SIG-M5 (cell line): ENCODE measurements at regions not wholly inside any gene's neighbourhood (a gene's known extent, or its start where the extent isn't known, plus 50 kb on each side); places are given as distances from the start of the nearest gene placed in this dataset.

ENCODE experiments used
- DNase-seq: peaks from one replicate; lab custom pipeline; 2025; lab: John Stamatoyannopoulos, UW

- no peak for DNase-seq
These were observed 531.6 kb upstream of the TBX3 start for GRCh38 chr12:115215544-115215943.

GRCh38 chr12:115213538-115214016 is 529.6 kb upstream of the TBX3 start:
- DNase-seq, result no peak

GRCh38 chr12:115213118-115213517 is 529.1 kb upstream of the TBX3 start:
- no peak for DNase-seq

- no peak for DNase-seq
These were observed 528.4 kb upstream of the TBX3 start for GRCh38 chr12:115212356-115212755.

- no peak for DNase-seq
These were observed 526.7 kb upstream of the TBX3 start for GRCh38 chr12:115210533-115211252.

GRCh38 chr12:115209230-115209629 is 525.3 kb upstream of the TBX3 start:
- no peak for DNase-seq

GRCh38 chr12:115208098-115208497 is 524.1 kb upstream of the TBX3 start:
- no peak for DNase-seq

GRCh38 chr12:115207216-115207915 is 523.4 kb upstream of the TBX3 start:
- no peak for DNase-seq

- DNase-seq, result no peak
These were observed 522.8 kb upstream of the TBX3 start for GRCh38 chr12:115206801-115207200.

- DNase-seq, result no peak
These were observed 521.9 kb upstream of the TBX3 start for GRCh38 chr12:115205755-115206308.

- no peak for DNase-seq
These were observed 521.2 kb upstream of the TBX3 start for GRCh38 chr12:115204957-115205754.

- DNase-seq, result no peak
These were observed 519.7 kb upstream of the TBX3 start for GRCh38 chr12:115203701-115204100.

- no peak for DNase-seq
These were observed 518.0 kb upstream of the TBX3 start for GRCh38 chr12:115201966-115202365.

GRCh38 chr12:115199831-115200230 is 515.9 kb upstream of the TBX3 start:
- DNase-seq, result no peak

- no peak for DNase-seq
These were observed 510.9 kb upstream of the TBX3 start for GRCh38 chr12:115194857-115195256.

GRCh38 chr12:115194448-115194847 is 510.5 kb upstream of the TBX3 start:
- DNase-seq, result no peak

GRCh38 chr12:115191342-115191741 is 507.4 kb upstream of the TBX3 start:
- no peak for DNase-seq

GRCh38 chr12:115190010-115190770 is 506.2 kb upstream of the TBX3 start:
- no peak for DNase-seq

GRCh38 chr12:115185506-115185905 is 501.5 kb upstream of the TBX3 start:
- DNase-seq, result no peak

- DNase-seq, result no peak
These were observed 499.8 kb upstream of the TBX3 start for GRCh38 chr12:115183752-115184151.

GRCh38 chr12:115177899-115178298 is 493.9 kb upstream of the TBX3 start:
- DNase-seq, result no peak
